IPS-18c (cell line): ENCODE measurements at regions not wholly inside any gene's neighbourhood (a gene's known extent, or its start where the extent isn't known, plus 50 kb on each side); places are given as distances from the start of the nearest gene placed in this dataset.
"Not testable (repeated sequence)": the region's sequence is repeated elsewhere in the genome, so short reads cannot be mapped to it uniquely, and the experiment has no call there.

Experiments
- H3K4me3 ChIP-seq: 2 replicates; pipeline ENCODE4 v1.7.0; 2013; ENCODE audit warnings: low read depth, mild to moderate bottlenecking, low read length, moderate library complexity; ENCODE audit not compliant: insufficient read depth
- H3K9me3 ChIP-seq: one replicate; pipeline ENCODE4 v1.6.1; 2013; ENCODE audit warnings: mild to moderate bottlenecking, low read length, moderate library complexity; ENCODE audit not compliant: control insufficient read depth, insufficient read depth

GRCh38 chr9:749716-750115 lies 91.8 kb upstream of the DMRT1 start:
- Histone ChIP-seq H3K4me3 (no peak overlapping the region), H3K9me3 (peaks cover 2% of the 10 kb centered on the region)

GRCh38 chr9:750249-750967 lies 91.1 kb upstream of the DMRT1 start:
- H3K4me3 ChIP-seq: no peak overlapping the region
- peaks cover 2% of the 10 kb centered on the region for H3K9me3 ChIP-seq

- Histone ChIP-seq H3K4me3 (no peak overlapping the region), H3K9me3 (peaks cover 2% of the 10 kb centered on the region)
Observed at GRCh38 chr9:751137-752051, 90.1 kb upstream of the DMRT1 start.

- H3K4me3 ChIP-seq: no peak overlapping the region
- H3K9me3 ChIP-seq: peaks cover 2% of the 10 kb centered on the region
Observed at GRCh38 chr9:752201-752600, 89.3 kb upstream of the DMRT1 start.

- Histone ChIP-seq H3K9me3 (peaks cover 2% of the 10 kb centered on the region), H3K4me3 (no peak overlapping the region)
Observed at GRCh38 chr9:752681-753200, 88.8 kb upstream of the DMRT1 start.

- not testable (repeated sequence) for H3K9me3 ChIP-seq, H3K4me3 ChIP-seq
Observed at GRCh38 chr9:753734-754133, 87.8 kb upstream of the DMRT1 start.

- Histone ChIP-seq H3K9me3 (peaks cover 2% of the 10 kb centered on the region), H3K4me3 (no peak overlapping the region)
Observed at GRCh38 chr9:754150-754931, 87.2 kb upstream of the DMRT1 start.

GRCh38 chr9:755454-756381 lies 85.8 kb upstream of the DMRT1 start:
- Histone ChIP-seq H3K4me3 (no peak overlapping the region), H3K9me3 (no peaks in the 10 kb centered on the region)

- H3K4me3 ChIP-seq: no peak overlapping the region
- no peaks in the 10 kb centered on the region for H3K9me3 ChIP-seq
Observed at GRCh38 chr9:757246-757881, 84.1 kb upstream of the DMRT1 start.

- Histone ChIP-seq H3K9me3 (no peaks in the 10 kb centered on the region), H3K4me3 (no peak overlapping the region)
Observed at GRCh38 chr9:758146-758545, 83.4 kb upstream of the DMRT1 start.

GRCh38 chr9:759541-759940 lies 82.0 kb upstream of the DMRT1 start:
- H3K9me3 ChIP-seq: no peaks in the 10 kb centered on the region
- no peak overlapping the region for H3K4me3 ChIP-seq

GRCh38 chr9:759983-760736 lies 81.3 kb upstream of the DMRT1 start:
- Histone ChIP-seq H3K4me3 (no peak overlapping the region), H3K9me3 (no peaks in the 10 kb centered on the region)

- Histone ChIP-seq H3K4me3 (no peak overlapping the region), H3K9me3 (no peaks in the 10 kb centered on the region)
Observed at GRCh38 chr9:761176-761792, 80.2 kb upstream of the DMRT1 start.

- Histone ChIP-seq H3K4me3 (no peak overlapping the region), H3K9me3 (no peaks in the 10 kb centered on the region)
Observed at GRCh38 chr9:761793-762560, 79.5 kb upstream of the DMRT1 start.
